GM23338 (cell line): ENCODE measurements at regions not wholly inside any gene's neighbourhood (a gene's known extent, or its start where the extent isn't known, plus 50 kb on each side); places are given as distances from the start of the nearest gene placed in this dataset.

Source experiments
- ATAC-seq: fragments of 200-7000 bp; cut with Tn5 transposase; 3 replicates; pipeline ENCODE4 v1.9.1; 2020
- DNase-seq: peaks from one replicate; pipeline ENCODE4 v3.0.0-alpha.2; 2015; ENCODE audit warnings: low spot score
- H2AFZ ChIP-seq: fragments of 200-600 bp; sonication (generic); 2 replicates; pipeline ENCODE4 v1.8.0; 2016; ENCODE audit warnings: antibody characterized with exemption, mild to moderate bottlenecking, moderate library complexity
- H3F3A ChIP-seq: fragments of 200-600 bp; sonication (generic); replicated peaks from 2 replicates; pipeline ENCODE4 v1.8.0; 2017; ENCODE audit warnings: antibody characterized with exemption, mixed run types, low read depth
- H3K27ac ChIP-seq: fragments of 200-600 bp; sonication (generic); 2 replicates; pipeline ENCODE4 v1.6.1; 2016; ENCODE audit warnings: low read depth
- H3K27me3 ChIP-seq: fragments of 200-600 bp; sonication (generic); 2 replicates; pipeline ENCODE4 v1.8.0; 2016; ENCODE audit warnings: mild to moderate bottlenecking, mixed run types, moderate library complexity; ENCODE audit not compliant: insufficient read depth
- H3K36me3 ChIP-seq: fragments of 200-600 bp; sonication (generic); 2 replicates; pipeline ENCODE4 v1.8.0; 2016; ENCODE audit warnings: mild to moderate bottlenecking; ENCODE audit not compliant: insufficient read depth
- H3K4me1 ChIP-seq: fragments of 200-600 bp; sonication (generic); 2 replicates; pipeline ENCODE4 v1.8.0; 2016; ENCODE audit warnings: mild to moderate bottlenecking, moderate library complexity; ENCODE audit not compliant: insufficient read depth
- H3K4me2 ChIP-seq: fragments of 200-600 bp; sonication (generic); 2 replicates; pipeline ENCODE4 v1.7.1; 2017; ENCODE audit warnings: mixed run types
- H3K4me3 ChIP-seq: fragments of 200-600 bp; sonication (generic); 2 replicates; pipeline ENCODE4 v1.6.1; 2016; ENCODE audit warnings: mixed run types
- H3K79me2 ChIP-seq: fragments of 200-600 bp; sonication (generic); replicated peaks from 2 replicates; pipeline ENCODE4 v1.8.0; 2017; ENCODE audit warnings: mild to moderate bottlenecking; ENCODE audit not compliant: insufficient read depth
- H3K9me2 ChIP-seq: fragments of 200-600 bp; sonication (generic); 2 replicates; pipeline ENCODE4 v1.8.0; 2017; ENCODE audit not compliant: insufficient read depth
- H4K20me1 ChIP-seq: fragments of 200-600 bp; sonication (generic); replicated peaks from 2 replicates; pipeline ENCODE4 v1.8.0; 2017; ENCODE audit warnings: mild to moderate bottlenecking; ENCODE audit not compliant: insufficient read depth
- H3K27ac Mint-ChIP-seq: 2 replicates; pipeline ENCODE4 v1.8.0; 2020; ENCODE audit warnings: inconsistent platforms, mild to moderate bottlenecking, moderate library complexity, mixed read lengths
- H3K27me3 Mint-ChIP-seq: 3 replicates; pipeline ENCODE4 v1.8.0; 2022; ENCODE audit warnings: low read depth, mild to moderate bottlenecking, moderate library complexity, mixed read lengths, inconsistent platforms; ENCODE audit not compliant: insufficient read depth, poor library complexity
- H3K36me3 Mint-ChIP-seq: 3 replicates; pipeline ENCODE4 v1.8.0; 2021; ENCODE audit warnings: low read depth, mild to moderate bottlenecking, inconsistent platforms, moderate library complexity, mixed read lengths
- H3K4me1 Mint-ChIP-seq: 3 replicates; pipeline ENCODE4 v1.8.0; 2020; ENCODE audit warnings: mild to moderate bottlenecking, inconsistent platforms, mixed read lengths
- H3K4me3 Mint-ChIP-seq: 3 replicates; pipeline ENCODE4 v1.8.0; 2021; ENCODE audit warnings: moderate library complexity, mild to moderate bottlenecking, inconsistent platforms, mixed read lengths
- H3K9me3 Mint-ChIP-seq: 3 replicates; pipeline ENCODE4 v1.8.0; 2020; ENCODE audit warnings: moderate library complexity, mild to moderate bottlenecking, inconsistent platforms, mixed read lengths
- CREB1 ChIP-seq: fragments of 250-450 bp; sonication (Bioruptor Pico); IDR thresholded peaks from 2 replicates; pipeline ENCODE4 v1.5.0; 2020; ENCODE audit warnings: low read depth, mild to moderate bottlenecking, moderate library complexity
- CTCF ChIP-seq, 2 experiments: fragments of 200-600 bp in 1 of 2; sonication (generic) in 1 of 2; conservative IDR thresholded peaks; 2 replicates each; pipeline versions ENCODE4 v1.5.1 to v1.6.1; 2016 to 2017; ENCODE audit warnings: antibody characterized with exemption in 2 of 2, low read depth in 2 of 2, mild to moderate bottlenecking in 2 of 2, moderate library complexity in 1 of 2
- ETS1 ChIP-seq: IDR thresholded peaks from 2 replicates; pipeline ENCODE4 v1.6.1; 2016; ENCODE audit warnings: antibody characterized with exemption
- EZH2 ChIP-seq: fragments of 200-600 bp; sonication (generic); IDR thresholded peaks from one replicate; pipeline ENCODE4 v1.8.0; 2017; ENCODE audit warnings: antibody characterized with exemption, mild to moderate bottlenecking, low read depth; ENCODE audit not compliant: unreplicated experiment
- EZH2phosphoT487 ChIP-seq: fragments of 200-600 bp; sonication (generic); IDR thresholded peaks from one replicate; pipeline ENCODE4 v1.8.1; 2018; ENCODE audit warnings: antibody characterized with exemption; ENCODE audit not compliant: unreplicated experiment
- NANOG ChIP-seq: IDR thresholded peaks from 2 replicates; pipeline ENCODE4 v1.6.1; 2016; ENCODE audit warnings: antibody characterized with exemption, borderline replicate concordance
- REST ChIP-seq: IDR thresholded peaks from one replicate; pipeline ENCODE4 v1.6.1; 2018; ENCODE audit warnings: antibody characterized with exemption; ENCODE audit not compliant: unreplicated experiment
- STAT1 ChIP-seq: IDR thresholded peaks from one replicate; pipeline ENCODE4 v1.6.1; 2016; ENCODE audit warnings: antibody characterized with exemption; ENCODE audit not compliant: unreplicated experiment
- ZNF462 ChIP-seq: fragments of 250-450 bp; sonication (Bioruptor Pico); IDR thresholded peaks from 2 replicates; pipeline ENCODE4 v1.5.0; 2020; ENCODE audit warnings: mild to moderate bottlenecking, moderate library complexity

DNA sequence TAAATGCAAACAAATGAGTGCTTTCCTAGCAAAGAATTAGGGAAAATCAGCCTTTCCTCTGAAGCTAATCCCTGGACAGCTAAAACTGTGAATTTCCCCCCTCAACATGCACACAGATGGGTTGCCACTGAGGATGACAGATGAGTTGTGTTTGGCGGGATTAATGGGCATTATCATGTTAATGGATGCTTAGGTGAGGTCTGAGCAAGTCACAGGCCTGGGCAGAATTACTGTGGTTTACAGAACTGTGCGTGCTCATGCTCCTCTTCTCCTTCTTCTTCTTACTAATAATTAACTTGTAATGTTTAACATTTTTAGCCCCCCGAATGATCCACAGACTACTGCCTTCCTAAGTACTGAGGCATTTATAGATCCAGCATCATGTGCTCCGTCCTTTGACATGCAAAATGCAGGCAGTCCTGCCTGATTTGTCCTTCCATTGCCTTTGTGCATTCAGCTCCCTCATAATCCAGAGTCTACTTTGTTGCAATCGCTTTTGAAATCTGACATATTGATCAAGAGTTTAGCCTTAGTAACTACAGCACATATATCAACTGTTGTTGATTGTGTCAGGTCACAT, 753.4 kb upstream of the MMS22L start:
- peak overlapping the region; percentile 94 for H3K27ac Mint-ChIP-seq
- DNase-seq, result peak; percentile 75
- no peak overlapping the region for H2AFZ ChIP-seq
- H3K4me2 ChIP-seq, result peak overlapping the region; percentile 30
- H3K36me3 ChIP-seq, result no peaks in the 10 kb centered on the region
- H3K27ac ChIP-seq, result peak overlapping the region; percentile 90
- no peaks in the 10 kb centered on the region for H3K36me3 Mint-ChIP-seq
- no peaks in the 10 kb centered on the region for H3F3A ChIP-seq
- no peaks in the 10 kb centered on the region for H3K79me2 ChIP-seq
- H4K20me1 ChIP-seq, result no peaks in the 10 kb centered on the region
- H3K4me1 Mint-ChIP-seq, result peaks cover 46% of the 10 kb centered on the region
- H3K27me3 ChIP-seq, result no peaks in the 10 kb centered on the region
- no peaks in the 10 kb centered on the region for H3K27me3 Mint-ChIP-seq
- H3K9me2 ChIP-seq, result no peaks in the 10 kb centered on the region
- no peak overlapping the region for H3K4me3 ChIP-seq
- H3K4me1 ChIP-seq, result peaks cover 41% of the 10 kb centered on the region
- TF ChIP-seq ZNF462 (CRISPR knock-in tag), result peak; percentile 73
- TF ChIP-seq STAT1, result no peak
- TF ChIP-seq NANOG, result 0 out of 2 replicates have a peak, but pooled peaks have one; percentile 25
- ATAC-seq, result peak; percentile 69
- H3K9me3 Mint-ChIP-seq, result no peaks in the 10 kb centered on the region
- peak overlapping the region; percentile 2; the same call in 1 of the 3 replicates for H3K4me3 Mint-ChIP-seq

- peaks cover 54% of the 10 kb centered on the region for H3K4me1 Mint-ChIP-seq
- H3K36me3 ChIP-seq, result no peaks in the 10 kb centered on the region
- H4K20me1 ChIP-seq, result no peaks in the 10 kb centered on the region
- no peaks in the 10 kb centered on the region for H3K27me3 ChIP-seq
- no peaks in the 10 kb centered on the region for H3K9me3 Mint-ChIP-seq
- H2AFZ ChIP-seq, result no peak overlapping the region
- DNase-seq (peak; percentile 61), ATAC-seq (peak; percentile 5; the same call in 1 of the 3 replicates)
- H3K9me2 ChIP-seq, result no peaks in the 10 kb centered on the region
- H3K4me1 ChIP-seq, result peaks cover 52% of the 10 kb centered on the region
- H3F3A ChIP-seq, result no peaks in the 10 kb centered on the region
- no peaks in the 10 kb centered on the region for H3K27me3 Mint-ChIP-seq
- no peak overlapping the region for H3K4me3 ChIP-seq
- peak overlapping the region; percentile 86 for H3K27ac Mint-ChIP-seq
- no peak overlapping the region for H3K4me3 Mint-ChIP-seq
- peak overlapping the region; percentile 48 for H3K4me2 ChIP-seq
- no peaks in the 10 kb centered on the region for H3K36me3 Mint-ChIP-seq
- no peaks in the 10 kb centered on the region for H3K79me2 ChIP-seq
- peak overlapping the region; percentile 90 for H3K27ac ChIP-seq
- peak; percentile 50 to 60 for TF ChIP-seq CTCF (conservative IDR thresholded peaks at IDR 0.05; ENCODE audit: low read depth in 2 of 2)
- no peak for TF ChIP-seq EZH2phosphoT487
- no peak for TF ChIP-seq REST
- no peak for TF ChIP-seq EZH2
- no peak for TF ChIP-seq ETS1
- TF ChIP-seq CREB1, result no peak
Measured at GRCh38 chr6:98037571-98037970, 754.6 kb upstream of the MMS22L start.
